H1 (cell line): ENCODE measurements at regions not wholly inside any gene's neighbourhood (a gene's known extent, or its start where the extent isn't known, plus 50 kb on each side); places are given as distances from the start of the nearest gene placed in this dataset.

Experiments
- BCL11A ChIP-seq, 2 experiments: IDR thresholded peaks; one replicate each; pipeline ENCODE4 v1.6.1; 2011; ENCODE audit warnings: low read depth in 2 of 2, low read length in 2 of 2, mild to moderate bottlenecking in 2 of 2
- CBX5 ChIP-seq: fragments of 300-800, 300-1000 bp; sonication (generic); IDR thresholded peaks from 2 replicates; pipeline ENCODE4 v1.7.1; 2016; ENCODE audit warnings: antibody characterized with exemption, low read length, low read depth
- E2F6 ChIP-seq: IDR thresholded peaks from 2 replicates; pipeline ENCODE4 v1.6.1; 2012; ENCODE audit warnings: inconsistent platforms
- EGR1 ChIP-seq: IDR thresholded peaks from 2 replicates; pipeline ENCODE4 v1.6.1; 2011; ENCODE audit warnings: low read depth, low read length, borderline replicate concordance
- GTF2F1 ChIP-seq: IDR thresholded peaks from 2 replicates; pipeline ENCODE4 v1.6.1; 2012; ENCODE audit warnings: low read depth, low read length, improper control_type of control experiment, borderline replicate concordance
- RXRA ChIP-seq: IDR thresholded peaks from 2 replicates; pipeline ENCODE4 v1.6.1; 2011; ENCODE audit warnings: low read depth, mild to moderate bottlenecking, low read length, moderate library complexity; ENCODE audit not compliant: insufficient read depth
- SIRT6 ChIP-seq: IDR thresholded peaks from one replicate; pipeline ENCODE4 v1.7.1; 2012; ENCODE audit warnings: low read length, inconsistent platforms
- TF ChIP-seq, protein P1 (sequence below): fragments of 300-600 bp; sonication (generic); IDR thresholded peaks from 2 replicates; pipeline ENCODE4 v1.7.1; 2012; ENCODE audit warnings: low read length, moderate library complexity, mild to moderate bottlenecking, inconsistent platforms; ENCODE audit not compliant: insufficient replicate concordance

- TF ChIP-seq BCL11A (IDR thresholded peaks at IDR 0.05; ENCODE audit: low read depth in 2 of 2, low read length in 2 of 2) (no peak), SIRT6 (no peak), CBX5 (no peak), GTF2F1 (no peak), EGR1 (no peak), E2F6 (no peak), RXRA (no peak)
- TF ChIP-seq, protein P1, sequence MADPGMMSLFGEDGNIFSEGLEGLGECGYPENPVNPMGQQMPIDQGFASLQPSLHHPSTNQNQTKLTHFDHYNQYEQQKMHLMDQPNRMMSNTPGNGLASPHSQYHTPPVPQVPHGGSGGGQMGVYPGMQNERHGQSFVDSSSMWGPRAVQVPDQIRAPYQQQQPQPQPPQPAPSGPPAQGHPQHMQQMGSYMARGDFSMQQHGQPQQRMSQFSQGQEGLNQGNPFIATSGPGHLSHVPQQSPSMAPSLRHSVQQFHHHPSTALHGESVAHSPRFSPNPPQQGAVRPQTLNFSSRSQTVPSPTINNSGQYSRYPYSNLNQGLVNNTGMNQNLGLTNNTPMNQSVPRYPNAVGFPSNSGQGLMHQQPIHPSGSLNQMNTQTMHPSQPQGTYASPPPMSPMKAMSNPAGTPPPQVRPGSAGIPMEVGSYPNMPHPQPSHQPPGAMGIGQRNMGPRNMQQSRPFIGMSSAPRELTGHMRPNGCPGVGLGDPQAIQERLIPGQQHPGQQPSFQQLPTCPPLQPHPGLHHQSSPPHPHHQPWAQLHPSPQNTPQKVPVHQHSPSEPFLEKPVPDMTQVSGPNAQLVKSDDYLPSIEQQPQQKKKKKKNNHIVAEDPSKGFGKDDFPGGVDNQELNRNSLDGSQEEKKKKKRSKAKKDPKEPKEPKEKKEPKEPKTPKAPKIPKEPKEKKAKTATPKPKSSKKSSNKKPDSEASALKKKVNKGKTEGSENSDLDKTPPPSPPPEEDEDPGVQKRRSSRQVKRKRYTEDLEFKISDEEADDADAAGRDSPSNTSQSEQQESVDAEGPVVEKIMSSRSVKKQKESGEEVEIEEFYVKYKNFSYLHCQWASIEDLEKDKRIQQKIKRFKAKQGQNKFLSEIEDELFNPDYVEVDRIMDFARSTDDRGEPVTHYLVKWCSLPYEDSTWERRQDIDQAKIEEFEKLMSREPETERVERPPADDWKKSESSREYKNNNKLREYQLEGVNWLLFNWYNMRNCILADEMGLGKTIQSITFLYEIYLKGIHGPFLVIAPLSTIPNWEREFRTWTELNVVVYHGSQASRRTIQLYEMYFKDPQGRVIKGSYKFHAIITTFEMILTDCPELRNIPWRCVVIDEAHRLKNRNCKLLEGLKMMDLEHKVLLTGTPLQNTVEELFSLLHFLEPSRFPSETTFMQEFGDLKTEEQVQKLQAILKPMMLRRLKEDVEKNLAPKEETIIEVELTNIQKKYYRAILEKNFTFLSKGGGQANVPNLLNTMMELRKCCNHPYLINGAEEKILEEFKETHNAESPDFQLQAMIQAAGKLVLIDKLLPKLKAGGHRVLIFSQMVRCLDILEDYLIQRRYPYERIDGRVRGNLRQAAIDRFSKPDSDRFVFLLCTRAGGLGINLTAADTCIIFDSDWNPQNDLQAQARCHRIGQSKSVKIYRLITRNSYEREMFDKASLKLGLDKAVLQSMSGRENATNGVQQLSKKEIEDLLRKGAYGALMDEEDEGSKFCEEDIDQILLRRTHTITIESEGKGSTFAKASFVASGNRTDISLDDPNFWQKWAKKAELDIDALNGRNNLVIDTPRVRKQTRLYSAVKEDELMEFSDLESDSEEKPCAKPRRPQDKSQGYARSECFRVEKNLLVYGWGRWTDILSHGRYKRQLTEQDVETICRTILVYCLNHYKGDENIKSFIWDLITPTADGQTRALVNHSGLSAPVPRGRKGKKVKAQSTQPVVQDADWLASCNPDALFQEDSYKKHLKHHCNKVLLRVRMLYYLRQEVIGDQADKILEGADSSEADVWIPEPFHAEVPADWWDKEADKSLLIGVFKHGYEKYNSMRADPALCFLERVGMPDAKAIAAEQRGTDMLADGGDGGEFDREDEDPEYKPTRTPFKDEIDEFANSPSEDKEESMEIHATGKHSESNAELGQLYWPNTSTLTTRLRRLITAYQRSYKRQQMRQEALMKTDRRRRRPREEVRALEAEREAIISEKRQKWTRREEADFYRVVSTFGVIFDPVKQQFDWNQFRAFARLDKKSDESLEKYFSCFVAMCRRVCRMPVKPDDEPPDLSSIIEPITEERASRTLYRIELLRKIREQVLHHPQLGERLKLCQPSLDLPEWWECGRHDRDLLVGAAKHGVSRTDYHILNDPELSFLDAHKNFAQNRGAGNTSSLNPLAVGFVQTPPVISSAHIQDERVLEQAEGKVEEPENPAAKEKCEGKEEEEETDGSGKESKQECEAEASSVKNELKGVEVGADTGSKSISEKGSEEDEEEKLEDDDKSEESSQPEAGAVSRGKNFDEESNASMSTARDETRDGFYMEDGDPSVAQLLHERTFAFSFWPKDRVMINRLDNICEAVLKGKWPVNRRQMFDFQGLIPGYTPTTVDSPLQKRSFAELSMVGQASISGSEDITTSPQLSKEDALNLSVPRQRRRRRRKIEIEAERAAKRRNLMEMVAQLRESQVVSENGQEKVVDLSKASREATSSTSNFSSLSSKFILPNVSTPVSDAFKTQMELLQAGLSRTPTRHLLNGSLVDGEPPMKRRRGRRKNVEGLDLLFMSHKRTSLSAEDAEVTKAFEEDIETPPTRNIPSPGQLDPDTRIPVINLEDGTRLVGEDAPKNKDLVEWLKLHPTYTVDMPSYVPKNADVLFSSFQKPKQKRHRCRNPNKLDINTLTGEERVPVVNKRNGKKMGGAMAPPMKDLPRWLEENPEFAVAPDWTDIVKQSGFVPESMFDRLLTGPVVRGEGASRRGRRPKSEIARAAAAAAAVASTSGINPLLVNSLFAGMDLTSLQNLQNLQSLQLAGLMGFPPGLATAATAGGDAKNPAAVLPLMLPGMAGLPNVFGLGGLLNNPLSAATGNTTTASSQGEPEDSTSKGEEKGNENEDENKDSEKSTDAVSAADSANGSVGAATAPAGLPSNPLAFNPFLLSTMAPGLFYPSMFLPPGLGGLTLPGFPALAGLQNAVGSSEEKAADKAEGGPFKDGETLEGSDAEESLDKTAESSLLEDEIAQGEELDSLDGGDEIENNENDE: no peak
These were observed 520.2 kb downstream of the FLRT2 start (continued) for GRCh38 chr14:86050072-86050683.
